GM12864 (cell line): ENCODE measurements at regions not wholly inside any gene's neighbourhood (a gene's known extent, or its start where the extent isn't known, plus 50 kb on each side); places are given as distances from the start of the nearest gene placed in this dataset.

ENCODE experiments used
- DNase-seq: peaks from one replicate; pipeline ENCODE4 v3.0.0-alpha.2; 2011; ENCODE audit warnings: low read depth
- H3K4me3 ChIP-seq: 2 replicates; pipeline ENCODE4 v1.5.1; 2011; ENCODE audit warnings: mild to moderate bottlenecking, low read depth, low read length, control low read depth
- TF ChIP-seq, protein P1 (sequence below): IDR thresholded peaks from 2 replicates; pipeline ENCODE4 v1.5.1; 2011; ENCODE audit warnings: low read depth, mild to moderate bottlenecking, moderate library complexity, low read length, control low read depth, inconsistent platforms; ENCODE audit errors: missing control alignments

DNA sequence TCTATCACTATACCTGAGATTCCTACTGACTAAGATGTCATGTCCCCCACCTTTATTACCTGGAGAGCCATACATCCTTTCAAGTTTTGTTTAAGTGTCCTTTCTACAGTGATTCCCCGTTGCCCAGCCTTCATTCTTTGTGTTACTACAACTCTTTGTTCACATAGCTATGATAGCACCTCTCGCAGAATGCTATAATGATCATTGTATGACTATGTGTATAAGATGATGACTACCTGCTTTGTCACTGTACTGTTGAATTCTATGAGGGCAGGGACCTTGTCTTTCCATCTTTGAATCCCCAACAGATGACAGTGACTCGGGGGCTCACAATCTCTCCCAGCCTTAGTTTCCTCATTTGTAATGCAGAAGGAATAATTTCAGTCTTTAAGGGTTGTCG is 361.2 kb downstream of the NPR3 start:
- DNase-seq, result no peak
- no peak overlapping the region for H3K4me3 ChIP-seq
- TF ChIP-seq, protein P1, sequence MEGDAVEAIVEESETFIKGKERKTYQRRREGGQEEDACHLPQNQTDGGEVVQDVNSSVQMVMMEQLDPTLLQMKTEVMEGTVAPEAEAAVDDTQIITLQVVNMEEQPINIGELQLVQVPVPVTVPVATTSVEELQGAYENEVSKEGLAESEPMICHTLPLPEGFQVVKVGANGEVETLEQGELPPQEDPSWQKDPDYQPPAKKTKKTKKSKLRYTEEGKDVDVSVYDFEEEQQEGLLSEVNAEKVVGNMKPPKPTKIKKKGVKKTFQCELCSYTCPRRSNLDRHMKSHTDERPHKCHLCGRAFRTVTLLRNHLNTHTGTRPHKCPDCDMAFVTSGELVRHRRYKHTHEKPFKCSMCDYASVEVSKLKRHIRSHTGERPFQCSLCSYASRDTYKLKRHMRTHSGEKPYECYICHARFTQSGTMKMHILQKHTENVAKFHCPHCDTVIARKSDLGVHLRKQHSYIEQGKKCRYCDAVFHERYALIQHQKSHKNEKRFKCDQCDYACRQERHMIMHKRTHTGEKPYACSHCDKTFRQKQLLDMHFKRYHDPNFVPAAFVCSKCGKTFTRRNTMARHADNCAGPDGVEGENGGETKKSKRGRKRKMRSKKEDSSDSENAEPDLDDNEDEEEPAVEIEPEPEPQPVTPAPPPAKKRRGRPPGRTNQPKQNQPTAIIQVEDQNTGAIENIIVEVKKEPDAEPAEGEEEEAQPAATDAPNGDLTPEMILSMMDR, result no peak

DNA sequence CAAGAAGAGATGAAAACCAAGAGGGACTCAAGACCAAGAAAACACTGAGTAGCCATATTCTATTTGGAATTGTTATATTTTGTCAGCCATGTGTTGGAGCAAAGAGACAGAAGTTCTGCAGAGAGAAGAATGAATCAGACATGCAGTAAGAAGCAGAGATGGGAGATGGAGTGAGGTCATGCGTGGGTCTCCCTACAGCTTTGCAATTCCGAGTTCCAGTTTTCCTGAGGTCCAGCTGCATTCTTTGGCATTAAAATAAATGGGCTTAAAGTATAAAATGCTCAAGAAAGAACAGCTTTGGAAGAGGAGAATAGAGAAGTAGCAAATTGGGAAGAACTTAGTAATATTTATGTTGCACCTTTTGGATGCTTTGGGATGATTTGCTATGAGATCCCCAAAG is 361.6 kb downstream of the NPR3 start:
- TF ChIP-seq, protein P1, result no peak
- DNase-seq, result no peak
- H3K4me3 ChIP-seq, result no peak overlapping the region

DNA sequence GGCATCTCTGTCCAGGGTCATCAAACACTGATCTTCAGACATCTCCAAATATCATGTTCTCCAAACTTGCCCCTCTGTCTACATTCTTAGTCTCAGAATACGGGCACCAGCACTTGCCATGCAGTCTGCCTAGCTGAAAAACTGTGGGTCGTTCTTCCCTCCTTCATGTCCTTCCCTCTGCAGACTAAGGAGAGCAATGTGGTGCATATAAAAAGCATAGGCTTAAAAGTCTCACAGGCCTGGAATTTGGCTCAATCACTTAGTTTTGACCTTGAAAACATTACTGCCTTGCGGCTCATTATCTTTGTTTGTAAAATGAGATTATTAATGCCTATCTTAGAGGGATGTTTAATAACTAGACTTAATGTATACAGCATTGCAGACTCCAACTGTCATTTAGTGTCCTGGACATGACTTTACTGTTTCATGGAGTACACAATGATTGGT is 362.8 kb downstream of the NPR3 start:
- DNase-seq, result no peak
- TF ChIP-seq, protein P1, result no peak
- H3K4me3 ChIP-seq, result no peak overlapping the region

DNA sequence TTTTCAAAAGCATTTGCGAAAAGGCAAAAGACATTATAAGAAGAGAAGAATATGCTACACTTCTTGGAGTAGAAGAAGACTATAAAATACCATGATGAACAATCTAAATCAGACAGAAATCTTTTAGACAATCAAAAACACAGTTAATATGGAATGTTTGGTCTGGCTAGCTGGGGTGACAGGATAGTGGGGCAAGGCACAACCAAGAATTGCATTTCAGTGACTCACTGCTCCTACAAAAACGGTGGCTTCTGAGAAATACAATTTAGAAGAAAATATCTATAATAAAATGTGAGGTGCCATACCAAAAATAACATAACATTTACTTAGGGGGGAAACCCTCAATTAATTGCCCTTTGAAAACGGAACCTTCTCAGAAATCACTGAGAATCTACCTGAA is 363.4 kb downstream of the NPR3 start:
- TF ChIP-seq, protein P1, result no peak
- no peak for DNase-seq
- no peak overlapping the region for H3K4me3 ChIP-seq

DNA sequence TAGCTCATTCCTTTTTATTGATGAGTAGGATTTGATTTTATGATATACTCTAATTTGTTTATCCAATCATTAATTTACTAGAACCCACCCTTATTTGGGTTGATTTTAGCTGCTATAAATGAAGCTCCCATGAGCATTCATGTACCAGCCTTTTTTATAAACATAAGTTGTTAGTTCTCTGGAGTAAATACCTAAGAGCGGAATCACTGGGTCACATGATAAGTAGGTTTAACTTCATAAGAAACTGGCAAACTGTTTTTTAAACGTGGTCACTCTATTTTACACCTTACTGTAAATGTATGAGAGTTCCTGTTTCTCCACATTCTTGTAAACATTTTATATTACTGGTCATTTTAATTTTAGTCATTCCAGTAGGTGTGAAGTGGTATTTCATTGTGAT is 364.6 kb downstream of the NPR3 start:
- no peak overlapping the region for H3K4me3 ChIP-seq
- TF ChIP-seq, protein P1, result no peak
- DNase-seq, result no peak

DNA sequence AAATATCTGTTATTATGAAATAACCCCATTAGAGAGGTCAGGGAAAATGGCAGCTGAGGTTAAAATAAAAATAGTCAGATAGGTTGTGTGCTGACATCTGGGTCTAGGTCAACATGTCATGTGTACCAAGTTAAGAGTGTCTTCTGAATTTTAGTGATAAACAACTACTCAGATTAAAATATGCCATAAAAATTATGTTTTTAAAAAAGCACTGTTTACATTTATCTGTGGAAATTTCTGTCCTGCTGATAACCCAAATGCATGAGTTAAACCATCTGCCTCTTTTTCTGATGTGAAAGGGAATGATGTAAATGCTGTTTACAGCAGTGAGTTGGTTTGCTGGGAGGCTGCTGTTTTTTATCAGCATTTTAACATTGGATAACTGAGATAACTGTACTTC is 361.2 kb upstream of the TARS1 start:
- H3K4me3 ChIP-seq, result no peak overlapping the region
- TF ChIP-seq, protein P1, result no peak
- no peak for DNase-seq

DNA sequence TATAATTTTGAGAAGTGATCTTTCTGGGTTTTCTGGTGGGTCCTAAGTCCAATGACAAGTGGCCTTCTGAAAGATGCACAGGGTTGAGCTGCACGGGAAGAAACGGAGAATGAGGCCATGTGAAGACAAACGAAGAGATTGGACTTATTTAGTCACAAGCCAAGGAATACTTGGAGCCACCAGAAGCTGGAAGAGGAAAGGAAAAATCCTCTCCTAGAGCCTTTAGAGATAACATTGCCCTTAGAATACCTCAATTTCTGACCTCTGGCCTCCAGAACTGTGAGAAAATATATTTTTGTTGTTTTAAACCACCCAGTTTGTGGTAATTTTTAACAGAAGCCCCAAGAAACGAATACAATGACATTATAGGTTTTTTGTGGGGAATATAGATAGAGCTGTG is 360.5 kb upstream of the TARS1 start:
- TF ChIP-seq, protein P1, result no peak
- no peak for DNase-seq

More for the DNA sequence above, 360.5 kb upstream of the TARS1 start:
- no peak overlapping the region for H3K4me3 ChIP-seq
